H1 (cell line): ENCODE measurements at regions not wholly inside any gene's neighbourhood (a gene's known extent, or its start where the extent isn't known, plus 50 kb on each side); places are given as distances from the start of the nearest gene placed in this dataset.

ENCODE experiments used
- CTCF ChIP-seq, 3 experiments: IDR thresholded peaks; 1 replicate in 2 of 3; 2 replicates in 1 of 3; pipeline versions ENCODE4 v1.5.1 to v1.6.1; 2011; ENCODE audit warnings: low read length in 3 of 3, mild to moderate bottlenecking in 3 of 3, inconsistent platforms in 2 of 3, low read depth in 1 of 3, moderate library complexity in 1 of 3; ENCODE audit not compliant: insufficient read depth in 1 of 3; ENCODE audit errors: control extremely low read depth in 1 of 3
- EZH2 ChIP-seq: fragments of 200-600 bp; sonication (generic); IDR thresholded peaks from 2 replicates; pipeline ENCODE4 v1.7.1; 2012; ENCODE audit warnings: low read depth, mild to moderate bottlenecking, moderate library complexity, low read length, inconsistent platforms; ENCODE audit not compliant: severe bottlenecking
- HDAC2 ChIP-seq, 2 experiments: fragments of 300-600 bp in 1 of 2; sonication (generic) in 1 of 2; IDR thresholded peaks; 2 replicates each; pipeline ENCODE4 v1.6.1; 2011 to 2012; ENCODE audit warnings: low read depth in 2 of 2, low read length in 2 of 2, mild to moderate bottlenecking in 2 of 2, moderate library complexity in 2 of 2, borderline replicate concordance in 1 of 2, inconsistent platforms in 1 of 2
- RFX5 ChIP-seq: IDR thresholded peaks from 2 replicates; pipeline ENCODE4 v1.6.1; 2011; ENCODE audit warnings: low read depth, low read length, improper control_type of control experiment, borderline replicate concordance
- TAF1 ChIP-seq: IDR thresholded peaks from 2 replicates; pipeline ENCODE4 v1.6.1; 2011; ENCODE audit warnings: mild to moderate bottlenecking, low read depth, low read length
- YY1 ChIP-seq: IDR thresholded peaks from 2 replicates; pipeline ENCODE4 v1.6.1; 2011; ENCODE audit warnings: low read depth, mild to moderate bottlenecking, low read length
- TF ChIP-seq, protein P1 (sequence below): IDR thresholded peaks from 2 replicates; pipeline ENCODE4 v1.6.1; 2012; ENCODE audit warnings: inconsistent platforms

GRCh38 chr2:138175066-138175465, 210.8 kb downstream of the HNMT start:
- TF ChIP-seq CTCF (IDR thresholded peaks at IDR 0.05; ENCODE audit: control extremely low read depth in 1 of 3, insufficient read depth in 1 of 3, low read depth in 1 of 3, low read length in 3 of 3) (no peak), EZH2 (no peak), RFX5 (no peak), TAF1 (no peak), HDAC2 (IDR thresholded peaks at IDR 0.05; ENCODE audit: borderline replicate concordance in 1 of 2, low read depth in 2 of 2, low read length in 2 of 2) (no peak), YY1 (no peak)
- TF ChIP-seq, protein P1, sequence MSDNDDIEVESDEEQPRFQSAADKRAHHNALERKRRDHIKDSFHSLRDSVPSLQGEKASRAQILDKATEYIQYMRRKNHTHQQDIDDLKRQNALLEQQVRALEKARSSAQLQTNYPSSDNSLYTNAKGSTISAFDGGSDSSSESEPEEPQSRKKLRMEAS = no peak
